ENCODE measurements at regions not wholly inside any gene's neighbourhood (a gene's known extent, or its start where the extent isn't known, plus 50 kb on each side); places are given as distances from the start of the nearest gene placed in this dataset.

- no peak for ATAC-seq (ENCODE audit: low FRiP score)
These were observed 470.5 kb upstream of the FAM98A start for GRCh38 chr2:34069604-34070003.

GRCh38 chr2:34050413-34050812, 451.3 kb upstream of the FAM98A start:
- TF ChIP-seq, protein P1, sequence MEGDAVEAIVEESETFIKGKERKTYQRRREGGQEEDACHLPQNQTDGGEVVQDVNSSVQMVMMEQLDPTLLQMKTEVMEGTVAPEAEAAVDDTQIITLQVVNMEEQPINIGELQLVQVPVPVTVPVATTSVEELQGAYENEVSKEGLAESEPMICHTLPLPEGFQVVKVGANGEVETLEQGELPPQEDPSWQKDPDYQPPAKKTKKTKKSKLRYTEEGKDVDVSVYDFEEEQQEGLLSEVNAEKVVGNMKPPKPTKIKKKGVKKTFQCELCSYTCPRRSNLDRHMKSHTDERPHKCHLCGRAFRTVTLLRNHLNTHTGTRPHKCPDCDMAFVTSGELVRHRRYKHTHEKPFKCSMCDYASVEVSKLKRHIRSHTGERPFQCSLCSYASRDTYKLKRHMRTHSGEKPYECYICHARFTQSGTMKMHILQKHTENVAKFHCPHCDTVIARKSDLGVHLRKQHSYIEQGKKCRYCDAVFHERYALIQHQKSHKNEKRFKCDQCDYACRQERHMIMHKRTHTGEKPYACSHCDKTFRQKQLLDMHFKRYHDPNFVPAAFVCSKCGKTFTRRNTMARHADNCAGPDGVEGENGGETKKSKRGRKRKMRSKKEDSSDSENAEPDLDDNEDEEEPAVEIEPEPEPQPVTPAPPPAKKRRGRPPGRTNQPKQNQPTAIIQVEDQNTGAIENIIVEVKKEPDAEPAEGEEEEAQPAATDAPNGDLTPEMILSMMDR (IDR thresholded peaks at IDR 0.05) = no peak
- DNase-seq (ENCODE audit: low spot score) (no peak), ATAC-seq (ENCODE audit: low FRiP score) (no peak)

More at GRCh38 chr2:34069604-34070003, 470.5 kb upstream of the FAM98A start:
- TF ChIP-seq, protein P1 (IDR thresholded peaks at IDR 0.05) = no peak
- DNase-seq (ENCODE audit: low spot score) = no peak

GRCh38 chr2:34045101-34045655, 446.1 kb upstream of the FAM98A start:
- ATAC-seq (ENCODE audit: low FRiP score) = no peak
- TF ChIP-seq, protein P1 (IDR thresholded peaks at IDR 0.05) = no peak
- no peak for DNase-seq (ENCODE audit: low spot score)

DNA sequence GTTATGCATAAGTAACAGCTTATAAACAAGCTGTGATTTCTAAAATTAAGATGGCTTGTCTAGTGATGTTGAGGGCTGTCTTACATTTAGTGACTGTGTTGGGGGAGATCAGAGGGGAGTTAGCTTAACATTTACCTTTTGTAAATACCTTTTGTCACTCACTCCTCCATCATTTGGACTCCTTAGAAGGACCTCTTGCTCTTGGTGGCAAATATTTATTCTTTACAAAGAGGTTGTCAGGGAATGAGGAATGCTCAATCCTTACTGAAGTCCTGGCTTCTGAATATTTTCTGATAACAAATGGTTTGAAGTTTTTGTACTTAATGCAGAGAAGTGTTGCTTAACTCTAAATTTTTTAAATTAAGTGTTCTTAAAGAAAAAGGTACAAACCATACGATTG, 438.8 kb upstream of the FAM98A start:
- DNase-seq (ENCODE audit: low spot score) (no peak), ATAC-seq (ENCODE audit: low FRiP score) (no peak)
- TF ChIP-seq, protein P1 (IDR thresholded peaks at IDR 0.05) = no peak

GRCh38 chr2:34037157-34037556, 438.1 kb upstream of the FAM98A start:
- TF ChIP-seq, protein P1 (IDR thresholded peaks at IDR 0.05) = no peak
- ATAC-seq (ENCODE audit: low FRiP score) = no peak

DNA sequence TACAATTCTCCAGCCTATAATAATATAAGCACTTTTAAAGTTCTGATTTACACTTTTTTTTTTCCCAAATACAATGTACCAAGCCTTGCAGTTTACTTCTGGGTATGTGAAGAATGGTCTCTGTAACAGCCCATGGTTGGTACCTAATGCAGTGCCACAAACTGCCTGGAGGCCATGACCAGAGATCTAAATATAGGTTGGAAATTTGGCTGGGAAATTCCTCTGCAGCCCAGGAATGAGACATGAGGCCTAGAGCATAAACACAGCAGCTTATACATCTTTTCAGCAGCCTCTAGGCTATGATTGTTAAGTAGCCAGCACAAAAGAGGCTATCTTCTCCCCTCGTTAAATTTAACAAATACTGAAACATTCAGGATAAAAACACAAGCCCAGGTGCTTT, 432.0 kb upstream of the FAM98A start:
- DNase-seq (ENCODE audit: low spot score) (no peak), ATAC-seq (ENCODE audit: low FRiP score) (no peak)
- TF ChIP-seq, protein P1 (IDR thresholded peaks at IDR 0.05) = no peak

More at GRCh38 chr2:34037157-34037556, 438.1 kb upstream of the FAM98A start:
- no peak for DNase-seq (ENCODE audit: low spot score)

DNA sequence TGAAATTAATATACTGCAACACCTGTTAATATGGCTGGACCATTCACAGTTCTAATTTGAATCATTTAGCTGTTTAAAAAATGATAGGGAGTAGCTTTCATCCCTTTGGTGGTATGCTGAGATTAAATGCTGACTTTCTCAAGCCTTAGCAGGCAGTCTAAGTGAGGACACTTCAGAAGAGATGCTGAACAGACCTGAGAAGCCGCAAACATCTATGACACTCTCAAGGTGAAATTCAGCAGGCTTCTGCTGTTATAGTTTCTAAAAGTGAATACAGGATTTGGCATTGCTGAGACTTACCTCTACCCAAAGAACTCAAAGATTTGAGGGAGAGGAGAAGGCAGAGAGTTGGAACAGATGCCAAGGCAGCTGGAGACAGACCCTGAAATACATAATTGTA, 431.2 kb upstream of the FAM98A start:
- no peak for ATAC-seq (ENCODE audit: low FRiP score)
- TF ChIP-seq, protein P1 (IDR thresholded peaks at IDR 0.05) = no peak
- no peak for DNase-seq (ENCODE audit: low spot score)

Measured in omental fat pad (tissue), 3 donors.